Nephron progenitor cell (in vitro differentiated cells): ENCODE measurements at regions not wholly inside any gene's neighbourhood (a gene's known extent, or its start where the extent isn't known, plus 50 kb on each side); places are given as distances from the start of the nearest gene placed in this dataset.

Experiments
- DNase-seq: peaks from one replicate; pipeline ENCODE4 v3.0.0; 2021
- H3K27ac Mint-ChIP-seq: 2 replicates; pipeline ENCODE4 v1.8.0; 2021; ENCODE audit warnings: mild to moderate bottlenecking, moderate library complexity, mixed read lengths
- H3K27me3 Mint-ChIP-seq: 2 replicates; pipeline ENCODE4 v1.8.0; 2021; ENCODE audit warnings: mild to moderate bottlenecking, low read depth, mixed read lengths; ENCODE audit not compliant: poor library complexity
- H3K36me3 Mint-ChIP-seq: 2 replicates; pipeline ENCODE4 v1.8.0; 2021; ENCODE audit warnings: low read depth, mixed read lengths
- H3K4me1 Mint-ChIP-seq: 2 replicates; pipeline ENCODE4 v1.8.0; 2021; ENCODE audit warnings: mixed read lengths
- H3K4me3 Mint-ChIP-seq: 2 replicates; pipeline ENCODE4 v1.8.0; 2021; ENCODE audit warnings: mild to moderate bottlenecking, moderate library complexity, mixed read lengths
- H3K9me3 Mint-ChIP-seq: 2 replicates; pipeline ENCODE4 v1.8.0; 2021; ENCODE audit warnings: mild to moderate bottlenecking, moderate library complexity, mixed read lengths
- CTCF ChIP-seq: fragments of 200-600 bp; sonication (generic); IDR thresholded peaks from 2 replicates; pipeline ENCODE4 v1.5.0; 2021; ENCODE audit warnings: antibody characterized with exemption

DNA sequence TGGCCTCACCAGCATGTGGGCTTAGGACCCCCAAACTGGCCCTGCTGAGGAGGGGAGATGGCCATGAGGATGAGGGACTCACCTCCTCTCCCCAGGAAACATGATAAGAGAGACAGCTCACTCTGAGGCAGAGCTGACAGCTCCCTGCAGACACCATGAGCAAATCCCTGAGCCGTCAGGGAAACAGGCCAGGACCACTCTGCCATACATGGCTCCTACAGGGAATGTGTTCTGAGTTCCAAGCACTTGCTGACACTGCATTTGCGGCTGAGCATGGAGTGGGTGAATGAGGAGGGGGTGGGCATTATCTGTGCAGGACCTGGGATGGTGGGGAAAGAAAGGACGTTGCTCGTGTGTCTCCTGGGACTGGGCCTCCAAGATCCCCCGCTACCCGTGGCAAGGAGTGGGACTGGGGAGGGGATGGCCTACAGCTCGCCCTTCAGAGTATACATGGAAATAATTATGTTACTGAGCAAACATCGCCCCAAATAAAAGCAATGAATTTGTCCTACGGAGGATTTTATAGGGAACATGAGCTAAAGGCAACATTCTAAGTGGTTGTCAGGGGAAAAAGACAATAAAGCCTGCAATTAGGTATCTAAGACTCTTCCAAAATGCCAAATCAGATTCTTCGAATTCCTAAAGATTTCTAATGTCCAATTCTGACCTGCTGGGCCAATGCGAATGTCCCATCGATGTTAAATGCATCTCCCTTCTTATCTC lies 355.9 kb upstream of the AJAP1 start:
- Mint-ChIP-seq H3K27ac (no peak overlapping the region), H3K4me1 (peaks cover 24% of the 10 kb centered on the region), H3K4me3 (no peak overlapping the region), H3K9me3 (peaks cover 19% of the 10 kb centered on the region), H3K36me3 (no peaks in the 10 kb centered on the region), H3K27me3 (peaks cover 13% of the 10 kb centered on the region)
- no peak for TF ChIP-seq CTCF
- no peak for DNase-seq

- H3K4me3 Mint-ChIP-seq: no peak overlapping the region
- no peak for TF ChIP-seq CTCF
- no peak for DNase-seq
- peaks cover 24% of the 10 kb centered on the region for H3K4me1 Mint-ChIP-seq
- H3K9me3 Mint-ChIP-seq: peaks cover 34% of the 10 kb centered on the region
- H3K36me3 Mint-ChIP-seq: no peaks in the 10 kb centered on the region
- H3K27ac Mint-ChIP-seq: no peak overlapping the region
- peaks cover 13% of the 10 kb centered on the region for H3K27me3 Mint-ChIP-seq
Observed at GRCh38 chr1:4301007-4301406, 353.4 kb upstream of the AJAP1 start.

- Mint-ChIP-seq H3K27ac (no peak overlapping the region), H3K36me3 (no peaks in the 10 kb centered on the region)
Observed at GRCh38 chr1:4303303-4303702, 351.1 kb upstream of the AJAP1 start.

DNA sequence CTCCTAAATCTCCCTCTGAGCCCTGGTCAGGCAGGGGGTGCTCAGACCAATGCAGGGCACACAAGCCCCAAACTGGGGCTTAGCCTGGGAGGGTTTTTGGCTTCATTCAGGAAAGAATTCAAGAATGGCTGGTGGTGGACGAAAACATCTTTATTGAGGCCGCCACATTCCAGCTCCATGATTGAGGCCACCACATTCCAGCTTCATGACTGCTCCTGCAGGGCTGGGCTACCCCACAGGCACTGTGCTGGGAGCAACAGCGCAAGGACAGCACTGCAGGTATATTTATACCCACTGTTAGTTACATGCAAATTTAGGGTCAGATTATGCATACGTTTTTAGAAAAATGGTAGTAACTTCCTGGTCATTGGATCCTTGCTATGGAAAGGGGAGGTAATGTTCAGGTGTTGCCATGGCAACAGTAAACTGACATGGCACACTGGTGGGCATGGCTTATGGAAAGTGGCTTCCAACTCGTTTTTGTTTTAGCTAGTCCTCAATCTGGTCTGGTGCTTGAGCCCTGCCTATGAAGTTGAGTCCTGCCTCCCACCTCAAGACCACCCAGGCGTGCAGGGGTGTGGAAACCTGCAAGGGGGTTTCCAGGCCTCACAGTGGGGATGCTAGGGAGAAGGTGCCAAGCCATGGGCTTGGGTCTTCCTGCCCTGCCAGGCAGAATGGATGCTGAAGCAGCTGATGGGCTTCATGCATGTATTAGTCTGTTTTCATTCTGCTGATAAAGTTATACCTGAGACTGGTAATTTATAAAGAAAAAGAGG lies 348.7 kb upstream of the AJAP1 start:
- no peak overlapping the region for H3K27ac Mint-ChIP-seq
- no peak overlapping the region for H3K4me3 Mint-ChIP-seq
- H3K36me3 Mint-ChIP-seq: no peaks in the 10 kb centered on the region
- peaks cover 29% of the 10 kb centered on the region for H3K9me3 Mint-ChIP-seq
- no peaks in the 10 kb centered on the region for H3K4me1 Mint-ChIP-seq
- H3K27me3 Mint-ChIP-seq: peaks cover 9% of the 10 kb centered on the region
- no peak for DNase-seq
- no peak for TF ChIP-seq CTCF

More at GRCh38 chr1:4303303-4303702, 351.1 kb upstream of the AJAP1 start:
- H3K27me3 Mint-ChIP-seq: peaks cover 10% of the 10 kb centered on the region
- peaks cover 29% of the 10 kb centered on the region for H3K9me3 Mint-ChIP-seq
- TF ChIP-seq CTCF: no peak
- H3K4me1 Mint-ChIP-seq: peaks cover 9% of the 10 kb centered on the region
- H3K4me3 Mint-ChIP-seq: no peak overlapping the region
- no peak for DNase-seq

DNA sequence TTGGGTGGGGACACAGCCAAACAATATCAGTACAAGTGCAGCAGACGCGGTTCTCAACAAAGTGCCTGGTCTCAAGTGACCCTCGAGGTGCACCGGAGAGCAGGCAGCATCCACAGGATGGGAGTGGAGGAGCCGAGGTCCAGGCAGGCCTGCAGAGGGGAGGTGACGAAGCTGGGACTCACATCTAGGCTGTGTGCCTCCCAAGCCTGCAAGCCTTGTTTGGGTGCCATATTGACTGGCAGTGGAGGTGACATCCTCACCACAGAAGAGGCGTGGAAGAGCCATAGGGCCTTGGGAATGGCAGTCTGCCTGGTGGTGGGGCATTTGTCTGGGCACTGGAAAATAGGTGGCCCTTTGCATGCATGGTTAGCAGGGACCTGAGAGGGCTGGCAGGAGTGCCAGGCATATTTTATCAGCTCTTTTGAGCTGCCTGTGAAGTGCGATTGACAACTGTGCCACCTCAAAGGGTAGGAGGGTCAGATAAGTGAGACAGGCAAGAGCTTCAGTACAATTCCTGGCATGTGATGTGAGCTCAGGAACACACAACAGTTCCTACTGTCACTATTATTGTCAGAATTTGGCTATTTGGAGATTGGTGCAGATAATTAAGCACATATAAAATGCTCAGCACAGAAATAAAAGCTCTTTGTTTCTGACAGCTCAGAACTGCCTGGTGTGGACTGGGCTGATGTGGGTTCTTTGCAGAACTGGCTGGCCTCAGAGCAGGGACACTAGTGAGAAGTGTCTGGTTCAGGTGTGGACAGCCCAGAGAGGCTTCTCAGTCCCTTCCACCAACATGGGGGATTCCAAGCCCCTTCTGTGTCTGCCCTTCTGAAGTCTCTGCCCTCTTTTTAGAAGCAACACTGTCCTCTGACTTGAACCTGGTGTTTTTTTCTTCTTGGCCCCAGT lies 347.6 kb upstream of the AJAP1 start:
- Mint-ChIP-seq H3K4me1 (no peaks in the 10 kb centered on the region), H3K4me3 (no peak overlapping the region), H3K27ac (no peak overlapping the region), H3K27me3 (peaks cover 4% of the 10 kb centered on the region), H3K36me3 (no peaks in the 10 kb centered on the region), H3K9me3 (peaks cover 29% of the 10 kb centered on the region)
- TF ChIP-seq CTCF: no peak
- no peak for DNase-seq
